HepG2 (cell line): ENCODE measurements at regions not wholly inside any gene's neighbourhood (a gene's known extent, or its start where the extent isn't known, plus 50 kb on each side); places are given as distances from the start of the nearest gene placed in this dataset.
"Not testable (repeated sequence)": the region's sequence is repeated elsewhere in the genome, so short reads cannot be mapped to it uniquely, and the experiment has no call there.

Source experiments
- CBFB ChIP-seq: sonication (generic); formaldehyde crosslinking; IDR thresholded peaks from 2 replicates; pipeline ENCODE4 v1.4.0; 2020; ENCODE audit warnings: missing genetic modification reagents
- EP300 ChIP-seq, 3 experiments: sonication (generic) in 1 of 3; formaldehyde crosslinking in 1 of 3; IDR thresholded peaks; 2 replicates each; pipeline versions ENCODE4 v1.5.1 to v1.6.1; 2011 to 2020; ENCODE audit warnings: low read depth in 2 of 3, low read length in 2 of 3, borderline replicate concordance in 1 of 3, improper control_type of control experiment in 1 of 3, mild to moderate bottlenecking in 1 of 3, missing genetic modification reagents in 1 of 3, moderate library complexity in 1 of 3
- HNRNPLL ChIP-seq: fragments of 200-400 bp; formaldehyde crosslinking; IDR thresholded peaks from 2 replicates; pipeline ENCODE4 v1.6.1; 2017; ENCODE audit warnings: mild to moderate bottlenecking, low read depth, low read length; ENCODE audit not compliant: poor library complexity, severe bottlenecking
- KLF13 ChIP-seq: sonication (generic); formaldehyde crosslinking; IDR thresholded peaks from 2 replicates; pipeline ENCODE4 v1.4.0; 2020; ENCODE audit warnings: mild to moderate bottlenecking, missing genetic modification reagents
- MAFK ChIP-seq, 2 experiments: IDR thresholded peaks in 1 of 2; conservative IDR thresholded peaks in 1 of 2; 2 replicates each; pipeline ENCODE4 v1.6.1; 2011; ENCODE audit warnings: improper control_type of control experiment in 2 of 2, low read length in 2 of 2
- NR3C1 ChIP-seq: sonication (generic); formaldehyde crosslinking; IDR thresholded peaks from 2 replicates; pipeline ENCODE4 v1.4.0; 2020; ENCODE audit warnings: missing genetic modification reagents
- ZNF274 ChIP-seq: sonication (generic); formaldehyde crosslinking; IDR thresholded peaks from 2 replicates; pipeline ENCODE4 v1.5.1; 2020; ENCODE audit warnings: mild to moderate bottlenecking, missing genetic modification reagents
- TF ChIP-seq, protein P1 (sequence below), 2 experiments: fragments of 450-650 bp in 1 of 2; sonication (generic) in 1 of 2; formaldehyde crosslinking; IDR thresholded peaks; 2 replicates each; pipeline versions ENCODE4 v1.5.0 to v1.8.0; 2020 to 2022; ENCODE audit warnings: mild to moderate bottlenecking in 1 of 2, missing genetic modification reagents in 1 of 2

DNA sequence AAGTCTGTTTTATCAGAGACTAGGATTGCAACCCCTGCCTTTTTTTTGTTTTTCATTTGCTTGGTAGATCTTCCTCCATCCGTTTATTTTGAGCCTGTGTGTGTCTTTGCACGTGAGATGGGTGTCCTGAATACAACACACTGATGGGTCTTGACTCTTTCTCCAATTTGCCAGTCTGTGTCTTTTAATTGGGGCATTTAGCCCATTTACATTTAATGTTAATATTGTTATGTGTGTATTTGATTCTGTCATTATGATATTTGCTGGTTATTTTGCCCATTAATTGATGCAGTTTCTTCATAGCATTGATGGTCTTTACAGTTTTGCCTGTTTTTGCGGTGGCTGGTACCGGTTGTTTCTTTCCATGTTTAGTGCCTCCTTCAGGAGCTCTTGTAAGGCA is 116.0 kb upstream of the PALM2AKAP2 start:
- not testable (repeated sequence) for TF ChIP-seq KLF13 (CRISPR knock-in tag); HNRNPLL; CBFB (CRISPR knock-in tag); EP300 (IDR thresholded peaks at IDR 0.05; ENCODE audit: low read depth in 2 of 2, low read length in 2 of 2); EP300 (CRISPR knock-in tag; IDR thresholded peaks at IDR 0.05; ENCODE audit: borderline replicate concordance); ZNF274; MAFK (conservative IDR thresholded peaks at IDR 0.05 in 1 of 2, IDR thresholded peaks at IDR 0.05 in 1 of 2; ENCODE audit: low read length in 2 of 2); NR3C1 (CRISPR knock-in tag)
- TF ChIP-seq, protein P1, sequence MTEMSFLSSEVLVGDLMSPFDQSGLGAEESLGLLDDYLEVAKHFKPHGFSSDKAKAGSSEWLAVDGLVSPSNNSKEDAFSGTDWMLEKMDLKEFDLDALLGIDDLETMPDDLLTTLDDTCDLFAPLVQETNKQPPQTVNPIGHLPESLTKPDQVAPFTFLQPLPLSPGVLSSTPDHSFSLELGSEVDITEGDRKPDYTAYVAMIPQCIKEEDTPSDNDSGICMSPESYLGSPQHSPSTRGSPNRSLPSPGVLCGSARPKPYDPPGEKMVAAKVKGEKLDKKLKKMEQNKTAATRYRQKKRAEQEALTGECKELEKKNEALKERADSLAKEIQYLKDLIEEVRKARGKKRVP (CRISPR knock-in tag; IDR thresholded peaks at IDR 0.05), result not testable (repeated sequence)
